Ectodermal cell (in vitro differentiated cells): ENCODE measurements at regions not wholly inside any gene's neighbourhood (a gene's known extent, or its start where the extent isn't known, plus 50 kb on each side); places are given as distances from the start of the nearest gene placed in this dataset.

Experiments
- H3K27ac ChIP-seq: 2 replicates; pipeline ENCODE4 v1.7.0; 2013; ENCODE audit warnings: mild to moderate bottlenecking, low read depth, low read length; ENCODE audit not compliant: insufficient read depth, poor library complexity, severe bottlenecking
- H3K27me3 ChIP-seq: 2 replicates; pipeline ENCODE4 v1.7.0; 2013; ENCODE audit warnings: mild to moderate bottlenecking, low read length; ENCODE audit not compliant: insufficient read depth, control insufficient read depth, poor library complexity, severe bottlenecking
- H3K36me3 ChIP-seq: one replicate; pipeline ENCODE4 v1.7.0; 2013; ENCODE audit warnings: low read length; ENCODE audit not compliant: control insufficient read depth, insufficient read depth
- H3K4me1 ChIP-seq: one replicate; pipeline ENCODE4 v1.7.0; 2013; ENCODE audit warnings: low read length; ENCODE audit not compliant: control insufficient read depth, insufficient read depth
- H3K4me3 ChIP-seq: 2 replicates; pipeline ENCODE4 v1.7.0; 2013; ENCODE audit warnings: low read depth, low read length, control low read depth; ENCODE audit not compliant: insufficient read depth
- H3K9me3 ChIP-seq: 2 replicates; pipeline ENCODE4 v1.7.0; 2013; ENCODE audit warnings: mild to moderate bottlenecking, low read length, moderate library complexity; ENCODE audit not compliant: control insufficient read depth
- WGBS, 2 experiments: methylation state at CpG; one replicate each; pipeline ENCODE4 v1.1.7; 2013; ENCODE audit warnings: missing lambda C conversion rate in 2 of 2; 5-methylcytosine and 5-hydroxymethylcytosine counted together

DNA sequence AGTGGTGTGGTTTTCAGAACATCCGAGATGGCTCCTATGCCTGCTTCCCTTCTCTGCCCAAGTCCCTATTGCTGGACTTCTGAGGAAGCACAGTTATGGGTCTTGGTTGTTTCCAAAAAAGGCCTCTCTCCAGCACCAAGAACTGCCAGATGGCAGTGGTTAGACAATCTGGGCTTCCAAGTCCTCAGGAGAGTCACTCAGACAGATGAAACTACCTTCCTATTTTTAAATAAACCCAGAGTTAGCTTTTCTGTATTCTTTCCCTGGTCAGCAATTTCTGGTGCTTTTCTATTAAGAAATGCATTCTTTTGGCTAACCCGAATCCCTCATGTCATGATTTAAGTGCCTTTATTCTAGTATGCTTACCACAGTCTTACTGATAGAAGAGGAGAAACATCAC is 245.9 kb downstream of the PRDM2 start:
- Histone ChIP-seq H3K36me3 (no peaks in the 10 kb centered on the region), H3K4me3 (no peak overlapping the region), H3K4me1 (no peaks in the 10 kb centered on the region), H3K27ac (no peak overlapping the region), H3K27me3 (no peaks in the 10 kb centered on the region), H3K9me3 (peaks cover 3% of the 10 kb centered on the region)
- WGBS, 2 experiments: 86 to 91% methylated on average over 2 of the region's 2 CpGs

GRCh38 chr1:13947658-13948057 is 247.7 kb downstream of the PRDM2 start:
- Histone ChIP-seq H3K9me3 (peaks cover 3% of the 10 kb centered on the region), H3K36me3 (no peaks in the 10 kb centered on the region), H3K4me1 (no peaks in the 10 kb centered on the region), H3K4me3 (no peak overlapping the region), H3K27ac (no peak overlapping the region), H3K27me3 (no peaks in the 10 kb centered on the region)
- WGBS, 2 experiments: 92 to 93% methylated on average over 7 of the region's 7 CpGs

DNA sequence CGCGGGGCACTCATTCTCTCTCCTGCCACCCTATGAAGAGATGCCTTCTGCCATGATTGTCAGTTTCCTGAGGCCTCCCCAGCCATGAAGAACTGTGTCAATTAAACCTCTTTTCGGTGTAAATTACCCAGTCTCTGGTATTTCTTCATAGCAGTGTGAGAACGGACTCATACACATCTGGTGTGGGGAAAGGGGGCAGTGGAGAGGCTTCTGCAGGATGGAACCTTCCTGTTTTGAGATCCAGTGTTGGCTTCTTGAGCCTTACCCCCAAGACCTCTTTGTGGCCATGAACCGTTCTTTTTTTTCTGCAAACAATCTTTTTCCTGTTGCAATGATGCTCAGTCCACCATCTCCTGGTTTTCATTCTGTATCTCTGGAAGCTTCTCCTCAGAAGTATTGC is 248.4 kb downstream of the PRDM2 start:
- H3K27me3 ChIP-seq: no peaks in the 10 kb centered on the region
- WGBS, 2 experiments: 81 to 86% methylated on average over 5 of the region's 5 CpGs
- H3K4me1 ChIP-seq: no peaks in the 10 kb centered on the region
- H3K27ac ChIP-seq: no peak overlapping the region
- no peaks in the 10 kb centered on the region for H3K36me3 ChIP-seq
- no peak overlapping the region for H3K4me3 ChIP-seq
- H3K9me3 ChIP-seq: no peaks in the 10 kb centered on the region

GRCh38 chr1:13948888-13949391 is 249.0 kb downstream of the PRDM2 start:
- Histone ChIP-seq H3K27ac (no peak overlapping the region), H3K4me1 (no peaks in the 10 kb centered on the region), H3K27me3 (no peaks in the 10 kb centered on the region), H3K36me3 (no peaks in the 10 kb centered on the region), H3K4me3 (no peak overlapping the region), H3K9me3 (no peaks in the 10 kb centered on the region)
- 89 to 92% methylated on average over 6 of the region's 6 CpGs for WGBS, 2 experiments

- no peak overlapping the region for H3K27ac ChIP-seq
- H3K4me1 ChIP-seq: no peaks in the 10 kb centered on the region
- H3K27me3 ChIP-seq: no peaks in the 10 kb centered on the region
- 87 to 92% methylated on average over 4 of the region's 4 CpGs for WGBS, 2 experiments
- no peak overlapping the region for H3K4me3 ChIP-seq
- no peaks in the 10 kb centered on the region for H3K36me3 ChIP-seq
- H3K9me3 ChIP-seq: no peaks in the 10 kb centered on the region
Observed at GRCh38 chr1:13949546-13949945, 249.6 kb downstream of the PRDM2 start.

GRCh38 chr1:13950637-13951036 is 250.6 kb downstream of the PRDM2 start:
- no peak overlapping the region for H3K27ac ChIP-seq
- H3K27me3 ChIP-seq: no peaks in the 10 kb centered on the region
- H3K4me1 ChIP-seq: no peaks in the 10 kb centered on the region
- WGBS, 2 experiments: 52 to 55% methylated on average over 7 of the region's 7 CpGs
- H3K4me3 ChIP-seq: no peak overlapping the region
- no peaks in the 10 kb centered on the region for H3K9me3 ChIP-seq
- no peaks in the 10 kb centered on the region for H3K36me3 ChIP-seq

DNA sequence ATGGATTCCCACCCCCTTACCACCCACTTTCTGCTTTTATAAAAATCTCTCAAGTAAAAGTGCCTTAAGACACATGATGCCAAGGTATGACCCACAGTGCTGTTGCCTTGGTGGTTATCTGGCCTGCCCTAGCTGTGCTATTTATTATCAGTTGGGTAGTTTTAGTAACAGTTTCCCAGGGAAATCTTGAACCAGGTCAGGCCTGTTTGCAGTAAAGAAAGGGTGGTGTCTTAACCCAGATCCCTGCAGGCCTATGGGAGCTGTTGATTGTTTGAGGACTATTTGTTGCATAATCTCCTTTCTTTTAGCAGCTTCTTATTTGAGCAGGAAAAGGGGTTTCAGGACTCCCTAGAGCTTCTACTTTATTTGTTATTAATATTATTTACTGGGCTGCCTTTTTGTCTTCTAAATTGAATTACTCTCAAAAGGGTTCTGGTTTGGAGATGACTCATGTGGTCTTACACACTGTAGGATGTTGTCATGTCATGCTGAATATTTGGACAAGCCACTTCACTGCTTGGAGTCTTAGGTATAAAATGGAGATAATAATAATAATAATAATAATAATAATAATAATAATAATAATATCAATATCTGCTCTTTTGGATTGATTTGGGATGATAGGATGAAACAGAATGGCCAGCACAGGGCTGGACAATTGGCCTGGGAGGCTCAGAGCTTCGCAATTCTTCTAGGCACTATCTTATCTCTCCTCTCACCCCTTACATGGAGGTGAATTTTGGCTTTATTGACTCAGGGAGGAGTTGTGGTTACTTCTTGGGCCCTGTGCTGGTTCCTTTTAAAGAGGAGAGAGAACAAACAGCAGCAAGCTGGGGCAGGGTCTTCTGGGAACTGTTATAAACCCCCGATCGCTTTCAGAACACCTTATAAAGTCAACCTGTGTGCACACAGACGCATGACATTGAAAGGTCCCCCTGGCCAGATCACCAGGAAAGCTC is 252.1 kb downstream of the PRDM2 start:
- no peaks in the 10 kb centered on the region for H3K27me3 ChIP-seq
- no peaks in the 10 kb centered on the region for H3K9me3 ChIP-seq
- no peaks in the 10 kb centered on the region for H3K36me3 ChIP-seq
- H3K4me1 ChIP-seq: no peaks in the 10 kb centered on the region
- no peak overlapping the region for H3K27ac ChIP-seq
- 68 to 72% methylated on average over 4 of the region's 4 CpGs for WGBS, 2 experiments
- H3K4me3 ChIP-seq: no peak overlapping the region

DNA sequence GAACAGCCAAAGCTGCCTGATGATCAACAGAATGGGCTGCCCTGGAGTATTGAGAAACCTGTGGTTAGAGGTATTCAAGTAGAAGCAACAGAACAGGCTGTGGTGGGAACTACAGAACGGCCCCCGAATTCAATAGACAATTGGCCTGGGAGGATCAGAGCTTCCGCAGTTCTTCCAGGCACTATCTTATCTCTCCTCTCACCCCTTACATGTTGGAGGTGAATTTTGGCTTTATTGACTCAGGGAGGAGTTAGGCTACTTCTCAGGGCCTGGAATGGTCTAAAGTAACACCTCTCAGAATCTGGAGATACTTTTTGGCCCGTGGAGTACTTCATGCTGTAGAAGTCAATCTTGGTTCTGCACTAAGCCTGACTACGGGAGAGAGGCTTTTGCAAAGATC is 253.0 kb downstream of the PRDM2 start:
- no peaks in the 10 kb centered on the region for H3K9me3 ChIP-seq
- no peak overlapping the region for H3K27ac ChIP-seq
- no peak overlapping the region for H3K4me3 ChIP-seq
- H3K27me3 ChIP-seq: no peaks in the 10 kb centered on the region
- H3K4me1 ChIP-seq: no peaks in the 10 kb centered on the region
- H3K36me3 ChIP-seq: no peaks in the 10 kb centered on the region
- 89 to 93% methylated on average over 4 to 5 of the region's 5 CpGs for WGBS, 2 experiments

GRCh38 chr1:13956393-13956792 is 256.4 kb downstream of the PRDM2 start:
- Histone ChIP-seq H3K4me3 (no peak overlapping the region), H3K9me3 (no peaks in the 10 kb centered on the region), H3K27me3 (no peaks in the 10 kb centered on the region), H3K27ac (no peak overlapping the region), H3K36me3 (no peaks in the 10 kb centered on the region), H3K4me1 (no peaks in the 10 kb centered on the region)
- WGBS, 2 experiments: 89 to 95% methylated on average over 4 of the region's 4 CpGs

GRCh38 chr1:13960375-13960987 is 260.5 kb downstream of the PRDM2 start:
- WGBS, 2 experiments: 27 to 28% methylated on average over 12 of the region's 12 CpGs
- Histone ChIP-seq H3K9me3 (no peaks in the 10 kb centered on the region), H3K4me3 (no peak overlapping the region), H3K27ac (no peak overlapping the region), H3K27me3 (no peaks in the 10 kb centered on the region), H3K36me3 (no peaks in the 10 kb centered on the region), H3K4me1 (no peaks in the 10 kb centered on the region)
